ENCODE measurements at regions not wholly inside any gene's neighbourhood (a gene's known extent, or its start where the extent isn't known, plus 50 kb on each side); places are given as distances from the start of the nearest gene placed in this dataset.
"Not testable (repeated sequence)": the region's sequence is repeated elsewhere in the genome, so short reads cannot be mapped to it uniquely, and the experiment has no call there.

DNA sequence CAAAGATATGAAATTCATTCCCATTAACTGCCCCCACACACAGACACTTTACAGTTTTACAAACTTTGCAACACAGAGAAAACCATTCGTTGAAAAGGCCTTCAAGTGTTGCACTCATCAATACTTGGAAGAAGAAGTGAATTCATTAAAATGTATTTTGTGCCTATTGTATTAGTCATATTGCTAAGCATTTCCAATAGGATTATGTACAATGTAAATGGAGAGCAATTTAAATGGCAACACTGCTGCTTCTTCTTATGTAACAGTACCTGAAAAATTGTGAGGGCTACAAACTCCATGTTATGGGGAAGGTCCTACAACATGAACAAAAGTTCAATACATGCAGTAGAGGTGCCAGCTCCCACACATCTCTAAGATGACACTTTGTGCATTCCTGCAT lies 209.3 kb upstream of the POGK start:
- H3K36me3 ChIP-seq, result no peaks in the 10 kb centered on the region
- TF ChIP-seq, protein P1, sequence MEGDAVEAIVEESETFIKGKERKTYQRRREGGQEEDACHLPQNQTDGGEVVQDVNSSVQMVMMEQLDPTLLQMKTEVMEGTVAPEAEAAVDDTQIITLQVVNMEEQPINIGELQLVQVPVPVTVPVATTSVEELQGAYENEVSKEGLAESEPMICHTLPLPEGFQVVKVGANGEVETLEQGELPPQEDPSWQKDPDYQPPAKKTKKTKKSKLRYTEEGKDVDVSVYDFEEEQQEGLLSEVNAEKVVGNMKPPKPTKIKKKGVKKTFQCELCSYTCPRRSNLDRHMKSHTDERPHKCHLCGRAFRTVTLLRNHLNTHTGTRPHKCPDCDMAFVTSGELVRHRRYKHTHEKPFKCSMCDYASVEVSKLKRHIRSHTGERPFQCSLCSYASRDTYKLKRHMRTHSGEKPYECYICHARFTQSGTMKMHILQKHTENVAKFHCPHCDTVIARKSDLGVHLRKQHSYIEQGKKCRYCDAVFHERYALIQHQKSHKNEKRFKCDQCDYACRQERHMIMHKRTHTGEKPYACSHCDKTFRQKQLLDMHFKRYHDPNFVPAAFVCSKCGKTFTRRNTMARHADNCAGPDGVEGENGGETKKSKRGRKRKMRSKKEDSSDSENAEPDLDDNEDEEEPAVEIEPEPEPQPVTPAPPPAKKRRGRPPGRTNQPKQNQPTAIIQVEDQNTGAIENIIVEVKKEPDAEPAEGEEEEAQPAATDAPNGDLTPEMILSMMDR (IDR thresholded peaks at IDR 0.05), result no peak
- no peak overlapping the region for H3K27ac ChIP-seq
- no peaks in the 10 kb centered on the region for H3K9me3 ChIP-seq
- no peak overlapping the region for H3K4me3 ChIP-seq (ENCODE audit: low read depth in 1 of 2, low read length in 1 of 2)
- H3K27me3 ChIP-seq, result no peaks in the 10 kb centered on the region
- no peaks in the 10 kb centered on the region for H3K4me1 ChIP-seq (ENCODE audit: control insufficient read depth in 1 of 2, insufficient read depth in 1 of 2, low read depth in 1 of 2, low read length in 1 of 2)

DNA sequence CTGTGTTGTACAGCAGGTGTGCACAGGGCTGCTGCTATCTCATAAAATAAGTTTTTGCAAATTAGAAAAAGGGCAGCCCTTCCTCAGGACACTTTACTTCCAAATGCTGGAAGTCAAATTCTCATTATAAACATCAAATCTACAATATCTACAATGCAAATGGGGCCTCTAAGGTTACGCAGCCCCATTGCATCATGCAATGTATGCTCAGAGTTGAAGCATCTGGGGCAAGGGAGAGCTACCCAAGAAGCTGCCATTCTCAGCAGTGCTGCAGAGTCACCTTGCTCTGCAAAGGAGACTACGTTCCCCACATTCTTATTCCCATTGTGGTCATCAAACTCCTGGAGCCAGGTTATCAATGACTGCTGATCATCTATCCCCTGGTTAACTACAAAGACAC lies 208.9 kb upstream of the POGK start:
- Histone ChIP-seq H3K36me3 (no peaks in the 10 kb centered on the region), H3K27me3 (no peaks in the 10 kb centered on the region), H3K4me1 (ENCODE audit: control insufficient read depth in 1 of 2, insufficient read depth in 1 of 2, low read depth in 1 of 2, low read length in 1 of 2) (no peaks in the 10 kb centered on the region), H3K27ac (no peak overlapping the region), H3K4me3 (ENCODE audit: low read depth in 1 of 2, low read length in 1 of 2) (no peak overlapping the region), H3K9me3 (no peaks in the 10 kb centered on the region)
- TF ChIP-seq, protein P1 (IDR thresholded peaks at IDR 0.05), result no peak

DNA sequence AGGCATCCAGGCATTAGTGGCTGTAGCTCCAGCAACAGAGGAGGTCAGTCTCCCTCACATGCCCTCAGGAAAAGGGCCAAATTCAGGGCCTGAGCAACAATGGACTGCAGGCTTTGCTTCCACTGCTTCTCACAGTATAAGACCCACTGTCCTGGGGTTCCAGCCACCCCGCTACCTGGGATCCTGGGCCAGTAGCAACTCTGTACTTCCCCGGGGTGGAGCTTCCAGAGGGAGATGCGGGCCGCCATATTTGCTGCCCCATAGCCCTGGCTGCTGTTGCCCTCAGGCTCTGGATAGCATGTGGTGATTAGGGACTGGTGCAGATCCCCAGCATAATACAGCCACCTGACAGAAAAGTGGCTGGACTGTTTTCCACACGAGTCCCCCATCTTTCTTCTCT lies 201.1 kb upstream of the POGK start:
- H3K4me1 ChIP-seq (ENCODE audit: control insufficient read depth in 1 of 2, insufficient read depth in 1 of 2, low read depth in 1 of 2, low read length in 1 of 2), result no peaks in the 10 kb centered on the region
- H3K36me3 ChIP-seq, result no peaks in the 10 kb centered on the region
- no peaks in the 10 kb centered on the region for H3K27me3 ChIP-seq
- TF ChIP-seq, protein P1 (IDR thresholded peaks at IDR 0.05), result no peak
- H3K27ac ChIP-seq, result no peak overlapping the region
- H3K4me3 ChIP-seq (ENCODE audit: low read depth in 1 of 2, low read length in 1 of 2), result no peak overlapping the region
- no peaks in the 10 kb centered on the region for H3K9me3 ChIP-seq

DNA sequence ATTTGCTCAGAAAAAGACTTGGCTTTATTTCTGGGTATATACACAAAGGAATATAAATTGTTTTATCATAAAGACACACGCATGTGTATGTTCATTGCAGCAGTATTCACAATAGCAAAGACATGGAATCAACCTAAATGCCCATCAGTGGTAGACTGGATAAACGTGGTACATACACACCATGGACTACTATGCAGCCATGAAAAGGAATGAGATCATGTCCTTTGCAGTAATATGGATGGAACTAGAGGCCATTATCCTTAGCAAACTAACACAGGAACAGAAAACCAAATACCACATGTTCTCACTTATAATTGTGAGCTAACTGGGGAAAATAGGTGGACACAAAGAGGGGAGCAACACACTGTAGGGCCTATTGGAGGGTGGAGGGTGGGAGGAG lies 182.0 kb upstream of the POGK start:
- not testable (repeated sequence) for H3K9me3 ChIP-seq; H3K4me3 ChIP-seq (ENCODE audit: low read depth in 1 of 2, low read length in 1 of 2); H3K27ac ChIP-seq; H3K27me3 ChIP-seq; H3K4me1 ChIP-seq (ENCODE audit: control insufficient read depth in 1 of 2, insufficient read depth in 1 of 2, low read depth in 1 of 2, low read length in 1 of 2); H3K36me3 ChIP-seq

DNA sequence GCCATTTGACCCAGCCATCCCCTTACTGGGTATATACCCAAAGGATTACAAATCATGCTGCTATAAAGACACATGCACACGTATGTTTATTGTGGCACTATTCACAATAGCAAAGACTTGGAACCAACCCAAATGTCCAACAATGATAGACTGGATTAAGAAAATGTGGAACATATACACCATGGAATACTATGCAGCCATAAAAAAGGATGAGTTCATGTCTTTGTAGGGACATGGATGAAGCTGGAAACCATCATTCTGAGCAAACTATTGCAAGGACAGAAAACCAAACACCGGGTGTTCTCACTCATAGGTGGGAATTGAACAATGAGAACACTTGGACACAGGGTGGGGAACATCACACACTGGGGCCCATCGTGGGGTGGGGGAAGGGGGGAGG lies 172.5 kb upstream of the POGK start:
- not testable (repeated sequence) for H3K9me3 ChIP-seq; H3K4me3 ChIP-seq (ENCODE audit: low read depth in 1 of 2, low read length in 1 of 2); H3K4me1 ChIP-seq (ENCODE audit: control insufficient read depth in 1 of 2, insufficient read depth in 1 of 2, low read depth in 1 of 2, low read length in 1 of 2); H3K27me3 ChIP-seq; H3K27ac ChIP-seq; H3K36me3 ChIP-seq

DNA sequence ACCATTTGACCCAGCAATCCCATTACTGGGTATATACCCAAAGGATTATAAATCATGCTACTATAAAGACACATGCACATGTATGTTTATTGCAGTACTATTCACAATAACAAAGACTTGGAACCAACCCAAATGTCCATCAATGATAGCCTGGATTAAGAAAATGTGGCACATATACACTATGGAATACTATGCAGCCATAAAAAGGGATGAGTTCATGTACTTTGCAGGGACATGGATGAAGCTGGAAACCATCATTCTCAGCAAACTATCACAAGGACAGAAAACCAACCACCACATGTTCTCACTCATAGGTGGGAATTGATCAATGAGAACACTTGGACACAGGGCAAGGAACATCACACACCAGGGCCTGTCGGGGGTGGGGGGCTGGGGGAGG lies 171.7 kb upstream of the POGK start:
- H3K4me3 ChIP-seq (ENCODE audit: low read depth in 1 of 2, low read length in 1 of 2); H3K4me1 ChIP-seq (ENCODE audit: control insufficient read depth in 1 of 2, insufficient read depth in 1 of 2, low read depth in 1 of 2, low read length in 1 of 2); H3K36me3 ChIP-seq; H3K9me3 ChIP-seq; H3K27me3 ChIP-seq; H3K27ac ChIP-seq: not testable (repeated sequence)

DNA sequence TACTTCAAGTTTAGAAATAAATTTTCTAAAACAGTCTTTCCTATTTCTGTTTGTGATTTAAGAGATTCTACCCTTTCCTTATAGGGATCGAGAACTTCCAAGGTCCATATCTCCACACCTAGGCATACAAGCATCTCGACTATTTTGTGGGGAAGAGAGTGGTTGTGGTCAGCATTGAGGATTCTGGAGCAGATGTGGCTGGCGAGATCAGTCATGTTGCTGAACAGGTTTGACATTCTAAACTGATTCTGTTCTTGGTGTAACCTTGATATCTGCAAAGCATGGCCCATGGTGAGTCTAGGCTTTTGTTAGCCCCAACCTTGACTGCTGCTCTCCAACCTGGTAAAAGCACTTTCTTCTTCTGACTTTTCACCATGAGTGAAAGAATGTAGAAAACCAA lies 167.6 kb upstream of the POGK start:
- Histone ChIP-seq H3K27me3 (no peaks in the 10 kb centered on the region), H3K36me3 (no peaks in the 10 kb centered on the region), H3K4me1 (ENCODE audit: control insufficient read depth in 1 of 2, insufficient read depth in 1 of 2, low read depth in 1 of 2, low read length in 1 of 2) (no peaks in the 10 kb centered on the region), H3K9me3 (no peaks in the 10 kb centered on the region), H3K27ac (no peak overlapping the region), H3K4me3 (ENCODE audit: low read depth in 1 of 2, low read length in 1 of 2) (no peak overlapping the region)
- TF ChIP-seq, protein P1 (IDR thresholded peaks at IDR 0.05), result no peak

Measured in neutrophil (primary cell).